Caco-2 (cell line): ENCODE measurements at regions not wholly inside any gene's neighbourhood (a gene's known extent, or its start where the extent isn't known, plus 50 kb on each side); places are given as distances from the start of the nearest gene placed in this dataset.

Experiments
- BruUV-seq: library from RNA; stranded (reverse); fragments of 400-500 nt; replicated peaks from 2 replicates; lab custom pipeline; 2021; lab: Mats Ljungman, UMichigan
- CTCF ChIA-PET: fragments of 300-600 bp; sonication (Branson Sonifier 250); formaldehyde crosslinking; loops from one replicate; lab custom pipeline; 2022; ENCODE audit warnings: antibody characterized with exemption; lab: Charles Lee
- POLR2A ChIA-PET: fragments of 300-600 bp; sonication (Branson Sonifier 250); formaldehyde crosslinking; loops from one replicate; lab custom pipeline; 2022; ENCODE audit warnings: antibody characterized with exemption; lab: Charles Lee
- DNase-seq, 2 experiments: peaks; one replicate each; pipeline versions ENCODE4 v3.0.0 to v3.0.0-alpha.2; 2020 to 2022
- H3K27me3 ChIP-seq: replicated peaks from 2 replicates; pipeline ENCODE4 v1.6.0; 2011; ENCODE audit warnings: low read length; ENCODE audit not compliant: control insufficient read depth, insufficient read depth
- H3K36me3 ChIP-seq: 2 replicates; pipeline ENCODE4 v1.5.1; 2011; ENCODE audit warnings: low read length; ENCODE audit not compliant: control insufficient read depth, insufficient read depth
- H3K4me1 ChIP-seq: fragments of 250-450 bp; sonication (Bioruptor Pico); 2 replicates; pipeline ENCODE4 v1.5.1; 2020; ENCODE audit warnings: mild to moderate bottlenecking
- H3K4me3 ChIP-seq: 2 replicates; pipeline ENCODE4 v1.5.1; 2011; ENCODE audit warnings: low read depth, mild to moderate bottlenecking, control low read depth, low read length
- H3K9me3 ChIP-seq: fragments of 250-450 bp; sonication (Bioruptor Pico); 2 replicates; pipeline ENCODE4 v1.5.1; 2020; ENCODE audit warnings: mild to moderate bottlenecking, moderate library complexity
- H3K27ac Mint-ChIP-seq: one replicate; pipeline ENCODE4 v1.8.0; 2022; ENCODE audit warnings: mixed read lengths; ENCODE audit not compliant: unreplicated experiment
- H3K27me3 Mint-ChIP-seq: one replicate; pipeline ENCODE4 v1.8.0; 2022; ENCODE audit warnings: mixed read lengths; ENCODE audit not compliant: insufficient read depth, unreplicated experiment
- H3K36me3 Mint-ChIP-seq: one replicate; pipeline ENCODE4 v1.8.0; 2022; ENCODE audit warnings: mild to moderate bottlenecking, mixed read lengths; ENCODE audit not compliant: insufficient read depth, unreplicated experiment
- H3K4me1 Mint-ChIP-seq: one replicate; pipeline ENCODE4 v1.8.0; 2022; ENCODE audit warnings: low read depth, mixed read lengths; ENCODE audit not compliant: unreplicated experiment
- H3K4me3 Mint-ChIP-seq: one replicate; pipeline ENCODE4 v1.8.0; 2022; ENCODE audit warnings: mild to moderate bottlenecking, moderate library complexity, mixed read lengths; ENCODE audit not compliant: unreplicated experiment
- H3K9me3 Mint-ChIP-seq: one replicate; pipeline ENCODE4 v1.8.0; 2022; ENCODE audit warnings: mixed read lengths; ENCODE audit not compliant: unreplicated experiment
- intact Hi-C: fragments of 100-400 bp; cut with micrococcal nuclease; formaldehyde crosslinking; loops from one replicate; pipeline ENCODE4 v1.10.0; 2022; ENCODE audit not compliant: unreplicated experiment
- TF ChIP-seq, protein P1 (sequence below), 2 experiments: fragments of 200-600 bp in 1 of 2; IDR thresholded peaks; 1 replicate in 1 of 2; 2 replicates in 1 of 2; pipeline versions ENCODE4 v1.5.1 to v1.8.0; 2011 to 2022; ENCODE audit warnings: antibody characterized with exemption in 1 of 2, control low read depth in 1 of 2, inconsistent platforms in 1 of 2, low read depth in 1 of 2, low read length in 1 of 2, mild to moderate bottlenecking in 1 of 2, moderate library complexity in 1 of 2; ENCODE audit not compliant: insufficient read depth in 1 of 2, severe bottlenecking in 1 of 2, unreplicated experiment in 1 of 2

DNA sequence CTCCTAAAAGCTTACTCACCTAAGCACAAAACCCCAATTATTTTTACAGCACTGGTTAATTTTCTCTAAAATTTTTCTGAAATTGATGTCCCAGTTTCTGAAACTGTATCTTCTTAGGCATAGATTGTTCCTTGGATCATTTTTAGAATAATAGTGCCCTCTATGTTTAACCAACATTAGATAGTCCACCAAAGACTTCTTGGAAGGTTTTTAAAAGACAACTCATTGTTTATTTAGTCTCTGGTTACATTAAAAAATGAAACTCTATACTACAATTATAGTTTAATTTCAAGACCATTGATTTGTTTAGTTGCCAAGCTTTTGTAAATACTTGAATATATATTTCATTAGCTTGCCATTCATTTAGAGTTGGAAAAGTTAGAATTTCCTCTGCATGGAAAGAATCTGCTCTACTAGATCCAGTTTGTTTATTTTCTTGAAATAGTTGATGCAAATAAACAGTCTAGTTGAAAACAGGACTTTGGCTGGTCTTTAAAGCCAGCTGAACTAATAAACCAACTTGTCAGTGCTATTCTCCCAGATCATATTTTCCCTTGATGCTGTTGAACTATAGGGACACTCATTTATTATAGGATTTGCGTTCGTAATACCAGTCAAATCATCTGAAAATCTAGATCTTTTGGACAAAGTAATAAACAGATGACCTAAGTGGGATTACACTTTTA, 990.5 kb downstream of the TLE1 start:
- Histone ChIP-seq H3K27me3 (no peaks in the 10 kb centered on the region), H3K4me1 (no peaks in the 10 kb centered on the region), H3K9me3 (no peaks in the 10 kb centered on the region), H3K36me3 (no peaks in the 10 kb centered on the region), H3K4me3 (no peak overlapping the region)
- Mint-ChIP-seq H3K4me3 (no peak overlapping the region), H3K27ac (no peak overlapping the region), H3K4me1 (peaks cover 7% of the 10 kb centered on the region), H3K27me3 (no peaks in the 10 kb centered on the region), H3K9me3 (no peaks in the 10 kb centered on the region), H3K36me3 (no peaks in the 10 kb centered on the region)
- BruUV-seq, result no TSS peak
- intact Hi-C loops, result no loop called here
- POLR2A ChIA-PET, result no interaction called here
- TF ChIP-seq, protein P1, sequence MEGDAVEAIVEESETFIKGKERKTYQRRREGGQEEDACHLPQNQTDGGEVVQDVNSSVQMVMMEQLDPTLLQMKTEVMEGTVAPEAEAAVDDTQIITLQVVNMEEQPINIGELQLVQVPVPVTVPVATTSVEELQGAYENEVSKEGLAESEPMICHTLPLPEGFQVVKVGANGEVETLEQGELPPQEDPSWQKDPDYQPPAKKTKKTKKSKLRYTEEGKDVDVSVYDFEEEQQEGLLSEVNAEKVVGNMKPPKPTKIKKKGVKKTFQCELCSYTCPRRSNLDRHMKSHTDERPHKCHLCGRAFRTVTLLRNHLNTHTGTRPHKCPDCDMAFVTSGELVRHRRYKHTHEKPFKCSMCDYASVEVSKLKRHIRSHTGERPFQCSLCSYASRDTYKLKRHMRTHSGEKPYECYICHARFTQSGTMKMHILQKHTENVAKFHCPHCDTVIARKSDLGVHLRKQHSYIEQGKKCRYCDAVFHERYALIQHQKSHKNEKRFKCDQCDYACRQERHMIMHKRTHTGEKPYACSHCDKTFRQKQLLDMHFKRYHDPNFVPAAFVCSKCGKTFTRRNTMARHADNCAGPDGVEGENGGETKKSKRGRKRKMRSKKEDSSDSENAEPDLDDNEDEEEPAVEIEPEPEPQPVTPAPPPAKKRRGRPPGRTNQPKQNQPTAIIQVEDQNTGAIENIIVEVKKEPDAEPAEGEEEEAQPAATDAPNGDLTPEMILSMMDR (IDR thresholded peaks at IDR 0.05; ENCODE audit: insufficient read depth in 1 of 2, low read depth in 1 of 2, low read length in 1 of 2, severe bottlenecking in 1 of 2, unreplicated experiment in 1 of 2), result no peak
- CTCF ChIA-PET, result no interaction called here
- no peak for DNase-seq

DNA sequence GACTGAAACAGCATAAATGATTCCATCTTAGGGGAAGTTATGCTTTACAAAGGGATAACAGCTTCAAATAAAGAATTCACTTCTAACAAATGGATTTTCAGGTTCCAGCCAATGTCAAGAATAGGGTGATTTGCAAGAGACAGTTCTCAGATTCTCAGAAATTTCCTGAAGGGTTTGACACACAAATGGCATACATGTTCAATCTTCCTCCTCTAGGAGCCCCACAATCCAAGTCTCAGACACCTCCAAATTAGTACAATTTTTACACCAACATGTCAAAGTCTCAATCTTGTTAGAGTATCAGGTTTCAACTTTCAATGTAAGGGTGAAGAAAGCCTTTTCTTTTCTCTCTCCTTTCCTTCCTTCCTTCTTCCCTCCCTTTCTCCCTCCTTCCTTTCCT, 996.6 kb downstream of the TLE1 start:
- Histone ChIP-seq H3K36me3 (no peaks in the 10 kb centered on the region), H3K27me3 (no peaks in the 10 kb centered on the region), H3K4me3 (no peak overlapping the region), H3K4me1 (no peaks in the 10 kb centered on the region), H3K9me3 (no peaks in the 10 kb centered on the region)
- ChIA-PET POLR2A (no interaction called here), CTCF (no interaction called here)
- no peaks in the 10 kb centered on the region for H3K27me3 Mint-ChIP-seq
- peaks cover 7% of the 10 kb centered on the region for H3K4me1 Mint-ChIP-seq
- no peak for DNase-seq
- no peak overlapping the region for H3K4me3 Mint-ChIP-seq
- no TSS peak for BruUV-seq
- intact Hi-C loops, result no loop called here
- no peaks in the 10 kb centered on the region for H3K36me3 Mint-ChIP-seq
- H3K27ac Mint-ChIP-seq, result no peak overlapping the region
- TF ChIP-seq, protein P1 (IDR thresholded peaks at IDR 0.05; ENCODE audit: insufficient read depth in 1 of 2, low read depth in 1 of 2, low read length in 1 of 2, severe bottlenecking in 1 of 2, unreplicated experiment in 1 of 2), result no peak
- H3K9me3 Mint-ChIP-seq, result no peaks in the 10 kb centered on the region

DNA sequence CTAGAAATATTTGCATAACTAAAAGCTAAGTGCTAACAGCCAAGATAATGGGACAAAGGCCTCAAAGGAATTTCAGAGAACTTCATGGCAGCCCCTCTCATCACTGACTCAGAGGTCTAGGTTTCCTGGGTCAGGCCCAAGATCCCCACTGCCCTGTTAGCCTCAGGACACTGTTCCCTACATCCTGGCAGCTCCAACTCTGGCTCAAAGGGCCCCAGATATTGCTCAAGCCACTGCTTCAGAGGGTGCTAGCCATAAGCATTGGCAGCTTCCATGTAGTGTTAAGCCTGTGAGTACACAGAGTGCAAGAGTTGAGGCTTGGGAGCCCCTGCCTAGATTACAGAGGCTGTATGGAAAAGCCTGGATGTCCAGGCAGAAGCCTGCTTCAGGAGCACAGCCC, 998.1 kb downstream of the TLE1 start:
- intact Hi-C loops, result no loop called here
- no peaks in the 10 kb centered on the region for H3K27me3 ChIP-seq
- no peak overlapping the region for H3K4me3 ChIP-seq
- no peaks in the 10 kb centered on the region for H3K4me1 ChIP-seq
- no peaks in the 10 kb centered on the region for H3K9me3 ChIP-seq
- TF ChIP-seq, protein P1 (IDR thresholded peaks at IDR 0.05; ENCODE audit: insufficient read depth in 1 of 2, low read depth in 1 of 2, low read length in 1 of 2, severe bottlenecking in 1 of 2, unreplicated experiment in 1 of 2), result no peak
- no peak overlapping the region for H3K27ac Mint-ChIP-seq
- POLR2A ChIA-PET, result no interaction called here
- BruUV-seq, result no TSS peak
- H3K4me1 Mint-ChIP-seq, result peaks cover 7% of the 10 kb centered on the region
- H3K36me3 ChIP-seq, result no peaks in the 10 kb centered on the region
- H3K4me3 Mint-ChIP-seq, result no peak overlapping the region
- H3K9me3 Mint-ChIP-seq, result no peaks in the 10 kb centered on the region
- CTCF ChIA-PET, result no interaction called here
- no peak for DNase-seq
- no peaks in the 10 kb centered on the region for H3K36me3 Mint-ChIP-seq
- H3K27me3 Mint-ChIP-seq, result no peaks in the 10 kb centered on the region
